ENCODE measurements at regions not wholly inside any gene's neighbourhood (a gene's known extent, or its start where the extent isn't known, plus 50 kb on each side); places are given as distances from the start of the nearest gene placed in this dataset.

DNA sequence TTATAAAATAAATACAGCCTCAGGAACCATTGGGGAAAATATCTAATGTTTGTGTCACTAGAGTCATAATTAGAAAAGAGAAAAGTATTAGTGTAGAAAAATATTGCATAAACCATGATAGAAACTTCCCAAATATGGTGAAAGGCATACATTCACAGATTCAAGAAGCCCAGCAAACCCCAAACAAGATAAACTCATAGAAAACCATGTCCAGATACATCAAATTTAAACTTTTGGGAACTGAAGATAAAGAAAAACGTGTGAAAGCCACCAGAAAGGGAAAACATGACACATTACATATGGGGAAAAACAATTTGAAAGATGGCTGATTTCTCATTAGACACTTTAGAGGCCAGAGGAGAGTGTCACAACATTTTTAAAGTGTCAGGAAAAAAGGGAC, 236.5 kb upstream of the FN1 start:
- TF ChIP-seq EZH2phosphoT487 (IDR thresholded peaks at IDR 0.05; ENCODE audit: insufficient read depth, low read depth) (no peak), EZH2 (IDR thresholded peaks at IDR 0.05; ENCODE audit: insufficient read depth, poor library complexity, severe bottlenecking) (no peak)
